ENCODE measurements at regions not wholly inside any gene's neighbourhood (a gene's known extent, or its start where the extent isn't known, plus 50 kb on each side); places are given as distances from the start of the nearest gene placed in this dataset.

DNA sequence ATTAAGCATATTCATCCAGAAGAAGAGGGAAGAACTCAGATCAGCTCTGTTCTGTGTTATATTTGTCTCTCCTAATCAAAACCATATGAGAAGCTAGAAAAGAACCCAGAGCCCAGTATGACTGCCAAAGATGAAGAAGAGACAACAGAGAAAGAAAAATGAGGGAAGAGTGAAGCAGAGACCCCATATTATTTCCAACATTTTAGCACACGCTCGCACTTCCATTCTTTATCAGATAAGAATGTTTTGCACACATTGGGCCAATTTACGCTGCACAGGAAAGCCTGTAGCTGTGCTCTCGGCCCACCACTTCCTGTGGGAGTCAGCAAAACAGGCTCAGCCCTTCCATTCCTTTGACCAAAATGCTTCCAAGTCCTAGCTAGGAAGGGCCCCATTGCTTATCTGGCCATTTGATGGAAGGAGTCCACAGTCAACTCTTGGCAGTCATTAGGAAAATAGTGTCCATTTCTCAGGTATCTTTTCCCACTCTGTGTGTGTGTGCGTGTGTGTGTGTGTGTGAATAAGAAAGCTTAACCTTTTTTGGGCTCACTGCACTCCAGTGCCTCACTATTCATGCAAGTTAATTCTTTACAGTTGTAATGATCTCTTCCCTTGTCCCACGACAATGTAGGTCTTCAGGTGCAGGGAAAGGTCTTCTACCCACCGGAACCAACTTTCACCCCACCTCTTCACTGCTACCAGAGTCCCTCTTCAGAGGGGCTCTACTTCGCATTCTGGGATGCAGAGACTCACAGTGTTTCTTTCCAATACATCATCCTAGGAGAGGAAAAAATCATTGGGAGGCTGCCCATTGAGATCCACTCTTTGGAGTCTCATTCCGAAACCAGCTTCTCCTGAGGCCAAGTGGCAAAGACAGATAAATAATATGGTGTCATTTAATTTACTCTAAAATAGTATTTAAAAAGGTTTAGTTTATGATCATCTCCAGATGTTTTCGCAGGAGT, 237.5 kb downstream of the COG6 start:
- no peak overlapping the region for H3K4me3 ChIP-seq
- H4K20me1 ChIP-seq (replicated peaks; ENCODE audit: control insufficient read depth, insufficient read depth, low read length), result no peaks in the 10 kb centered on the region
- H3K27ac ChIP-seq (ENCODE audit: extremely low read depth, low read depth, low read length), result no peak overlapping the region
- DNase-seq (ENCODE audit: extremely low read depth in 1 of 4, low spot score in 3 of 4) (no peak), FAIRE-seq (no peak), ATAC-seq (no peak)
- no peaks in the 10 kb centered on the region for H3K79me2 ChIP-seq (ENCODE audit: control insufficient read depth, insufficient read depth, low read length)
- H3K9me1 ChIP-seq (ENCODE audit: control insufficient read depth, insufficient read depth, low read length), result no peaks in the 10 kb centered on the region
- H3K4me2 ChIP-seq (ENCODE audit: insufficient read depth, low read length), result no peak overlapping the region
- CTCF ChIA-PET (ENCODE audit: low intra/inter-chr PET ratio), result no interaction called here
- H2AFZ ChIP-seq (ENCODE audit: low read depth, low read length), result no peak overlapping the region
- H3K36me3 ChIP-seq (ENCODE audit: control insufficient read depth, insufficient read depth, low read length), result no peaks in the 10 kb centered on the region
- H3K9ac ChIP-seq (ENCODE audit: insufficient read depth in 1 of 2, low read depth in 2 of 2, low read length in 2 of 2), result no peak overlapping the region
- TF ChIP-seq MBD2 (IDR thresholded peaks at IDR 0.05; ENCODE audit: borderline replicate concordance, low read depth) (no peak), MAFG (tag; conservative IDR thresholded peaks at IDR 0.05) (no peak), ELF1 (tag; IDR thresholded peaks at IDR 0.05) (no peak), ETV1 (tag; conservative IDR thresholded peaks at IDR 0.05; ENCODE audit: low read depth) (0 out of 2 replicates have a peak, but pooled peaks have one; percentile 23), POLR3G (IDR thresholded peaks at IDR 0.05; ENCODE audit: extremely low read depth, insufficient read length, insufficient replicate concordance) (no peak), PURB (CRISPR knock-in tag; IDR thresholded peaks at IDR 0.05; ENCODE audit: low read depth) (no peak), GABPA (tag; conservative IDR thresholded peaks at IDR 0.05; ENCODE audit: low read depth) (peak; percentile 43; the same call in 1 of the 2 replicates), BRD4 (IDR thresholded peaks at IDR 0.05) (no peak), BRD9 (IDR thresholded peaks at IDR 0.05; ENCODE audit: low read depth, partially characterized antibody) (no peak), ZNF77 (CRISPR knock-in tag; IDR thresholded peaks at IDR 0.05) (no peak)
- no peaks in the 10 kb centered on the region for H3K4me1 ChIP-seq (replicated peaks in 1 of 2; ENCODE audit: control insufficient read depth in 2 of 2, insufficient read depth in 2 of 2, low read length in 2 of 2)
- no TSS peak for BruUV-seq (replicated peaks)
- POLR2A ChIA-PET, result interaction anchor here (0.7 to 1.4 kb wide), 2 partner anchors 8 to 13 kb away, joined by 3 to 4 read pairs; no protein-coding TSS in a partner anchor
- in situ Hi-C loops (cut with MboI), result no loop called here
- intact Hi-C loops (cut with micrococcal nuclease), result no loop called here
- H3K27me3 ChIP-seq (ENCODE audit: control insufficient read depth in 2 of 2, insufficient read depth in 2 of 2, low read length in 2 of 2), result no peaks in the 10 kb centered on the region
- no peaks in the 10 kb centered on the region for H3K9me3 ChIP-seq (replicated peaks; ENCODE audit: control insufficient read depth, insufficient read depth, low read depth, low read length)
- 8% methylated on average over 7 of the region's 10 CpGs for WGBS (ENCODE audit: insufficient coverage, low coverage, missing lambda C conversion rate)
